OCI-LY1 (cell line): ENCODE measurements at regions not wholly inside any gene's neighbourhood (a gene's known extent, or its start where the extent isn't known, plus 50 kb on each side); places are given as distances from the start of the nearest gene placed in this dataset.

Source experiments
- EZH2 ChIP-seq: fragments of 200-600 bp; sonication (generic), shearing (Covaris generic); IDR thresholded peaks from 2 replicates; pipeline ENCODE4 v1.8.0; 2017; ENCODE audit warnings: borderline replicate concordance, mixed run types, mild to moderate bottlenecking, antibody characterized with exemption, low read length, moderate library complexity, mixed read lengths
- TF ChIP-seq, protein P1 (sequence below): fragments of 200-600 bp; sonication (generic), shearing (Covaris generic); IDR thresholded peaks from 2 replicates; pipeline ENCODE4 v1.5.1; 2017; ENCODE audit warnings: mild to moderate bottlenecking, antibody characterized with exemption, low read length, moderate library complexity, mixed read lengths

DNA sequence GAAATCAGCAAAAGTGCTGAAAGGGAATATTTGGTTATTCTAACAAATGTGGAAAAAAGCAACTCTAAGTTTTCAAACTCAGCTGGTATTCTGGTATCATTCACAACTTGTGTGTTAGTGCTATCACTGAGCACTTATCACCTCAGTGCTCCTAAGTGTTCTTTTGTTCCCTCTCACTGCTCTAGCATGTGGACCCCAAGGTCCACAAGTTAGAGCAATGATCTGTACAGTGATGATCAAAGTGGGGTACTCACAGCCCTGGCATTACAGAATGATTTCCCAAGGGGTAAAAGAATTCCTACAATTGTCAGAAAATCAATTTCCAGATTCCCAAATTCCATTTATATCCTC lies 575.0 kb downstream of the DIAPH3 start:
- TF ChIP-seq, protein P1, sequence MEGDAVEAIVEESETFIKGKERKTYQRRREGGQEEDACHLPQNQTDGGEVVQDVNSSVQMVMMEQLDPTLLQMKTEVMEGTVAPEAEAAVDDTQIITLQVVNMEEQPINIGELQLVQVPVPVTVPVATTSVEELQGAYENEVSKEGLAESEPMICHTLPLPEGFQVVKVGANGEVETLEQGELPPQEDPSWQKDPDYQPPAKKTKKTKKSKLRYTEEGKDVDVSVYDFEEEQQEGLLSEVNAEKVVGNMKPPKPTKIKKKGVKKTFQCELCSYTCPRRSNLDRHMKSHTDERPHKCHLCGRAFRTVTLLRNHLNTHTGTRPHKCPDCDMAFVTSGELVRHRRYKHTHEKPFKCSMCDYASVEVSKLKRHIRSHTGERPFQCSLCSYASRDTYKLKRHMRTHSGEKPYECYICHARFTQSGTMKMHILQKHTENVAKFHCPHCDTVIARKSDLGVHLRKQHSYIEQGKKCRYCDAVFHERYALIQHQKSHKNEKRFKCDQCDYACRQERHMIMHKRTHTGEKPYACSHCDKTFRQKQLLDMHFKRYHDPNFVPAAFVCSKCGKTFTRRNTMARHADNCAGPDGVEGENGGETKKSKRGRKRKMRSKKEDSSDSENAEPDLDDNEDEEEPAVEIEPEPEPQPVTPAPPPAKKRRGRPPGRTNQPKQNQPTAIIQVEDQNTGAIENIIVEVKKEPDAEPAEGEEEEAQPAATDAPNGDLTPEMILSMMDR: no peak
- no peak for TF ChIP-seq EZH2
